Body of pancreas (tissue), 4 donors: ENCODE measurements at regions not wholly inside any gene's neighbourhood (a gene's known extent, or its start where the extent isn't known, plus 50 kb on each side); places are given as distances from the start of the nearest gene placed in this dataset.

Experiments used
- CTCF ChIP-seq, 7 experiments: fragments of 450-650 bp in 4 of 7; fragments of 200-600 bp in 3 of 7; sonication (generic) in 3 of 7; IDR thresholded peaks; one replicate each; pipeline ENCODE4 v1.5.1; 2016 to 2019; ENCODE audit warnings: antibody characterized with exemption in 7 of 7
- POLR2A ChIP-seq, 3 donors: fragments of 450-650 bp; IDR thresholded peaks; one replicate each; pipeline ENCODE4 v1.6.1; 2016; ENCODE audit warnings: antibody characterized with exemption in 3 of 3, mild to moderate bottlenecking in 2 of 3

DNA sequence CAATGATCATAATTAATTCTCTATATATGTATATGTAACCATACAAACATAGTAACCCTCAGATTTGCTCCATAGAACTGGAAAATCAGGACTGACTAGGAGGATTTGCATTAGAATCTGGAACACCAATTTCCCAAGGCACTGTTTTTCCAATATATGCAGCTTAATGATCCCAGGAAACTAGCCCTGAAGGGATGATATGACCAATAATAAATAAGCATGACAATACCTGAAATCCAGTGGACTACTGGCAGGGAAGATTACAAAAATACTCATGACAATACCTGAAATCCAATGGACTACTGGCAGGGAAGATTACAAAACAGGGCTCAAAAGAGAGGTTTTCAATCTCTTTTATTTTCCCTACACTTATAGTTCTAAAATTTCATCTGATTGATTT is 98.4 kb downstream of the PCDH7 start:
- TF ChIP-seq CTCF (IDR thresholded peaks at IDR 0.05), result no peak
- TF ChIP-seq POLR2A (IDR thresholded peaks at IDR 0.05), result no peak
